ENCODE measurements at regions not wholly inside any gene's neighbourhood (a gene's known extent, or its start where the extent isn't known, plus 50 kb on each side); places are given as distances from the start of the nearest gene placed in this dataset.

- H3K36me3 ChIP-seq: no peaks in the 10 kb centered on the region
- H3K4me3 ChIP-seq: no peak overlapping the region
- H3K9me3 ChIP-seq: no peaks in the 10 kb centered on the region
- no peak for TF ChIP-seq EP300 (IDR thresholded peaks at IDR 0.05)
- TF ChIP-seq CTCF (IDR thresholded peaks at IDR 0.05): no peak
- TF ChIP-seq POLR2A (IDR thresholded peaks at IDR 0.05): no peak
- intact Hi-C loops (cut with DNase I): no loop called here
- H3K27me3 ChIP-seq: no peaks in the 10 kb centered on the region
- H3K27ac ChIP-seq: no peak overlapping the region
- WGBS, 3 donors: 52 to 96% (median 95%) methylated on average over 1 of the region's 1 CpG
- DNase-seq: no peak
- H3K4me1 ChIP-seq (ENCODE audit: insufficient read depth): peaks cover 1% of the 10 kb centered on the region
Observed at GRCh38 chr18:45480219-45481015, 134.9 kb upstream of the SLC14A2 start.

GRCh38 chr18:45481821-45482220 is 133.5 kb upstream of the SLC14A2 start:
- Histone ChIP-seq H3K4me1 (ENCODE audit: insufficient read depth) (peaks cover 1% of the 10 kb centered on the region), H3K27ac (no peak overlapping the region), H3K9me3 (no peaks in the 10 kb centered on the region), H3K36me3 (no peaks in the 10 kb centered on the region), H3K4me3 (no peak overlapping the region), H3K27me3 (no peaks in the 10 kb centered on the region)
- no peak for DNase-seq
- no peak for TF ChIP-seq POLR2A (IDR thresholded peaks at IDR 0.05)
- TF ChIP-seq EP300 (IDR thresholded peaks at IDR 0.05): no peak
- TF ChIP-seq CTCF (IDR thresholded peaks at IDR 0.05): no peak
- WGBS, 3 donors: 2 to 8% (median 6%) methylated on average over 2 of the region's 2 CpGs
- intact Hi-C loops (cut with DNase I): no loop called here

- DNase-seq: no peak
- Histone ChIP-seq H3K27ac (no peak overlapping the region), H3K9me3 (no peaks in the 10 kb centered on the region), H3K36me3 (no peaks in the 10 kb centered on the region), H3K4me3 (no peak overlapping the region), H3K4me1 (ENCODE audit: insufficient read depth) (peaks cover 1% of the 10 kb centered on the region), H3K27me3 (no peaks in the 10 kb centered on the region)
- TF ChIP-seq EP300 (IDR thresholded peaks at IDR 0.05) (no peak), POLR2A (IDR thresholded peaks at IDR 0.05) (no peak), CTCF (IDR thresholded peaks at IDR 0.05) (no peak)
- intact Hi-C loops (cut with DNase I): no loop called here
- 10 to 34% (median 20%) methylated on average over 1 of the region's 1 CpG for WGBS, 3 donors
Observed at GRCh38 chr18:45482286-45482685, 133.0 kb upstream of the SLC14A2 start.

GRCh38 chr18:45487581-45487980 is 127.7 kb upstream of the SLC14A2 start:
- no peak for DNase-seq
- H3K27me3 ChIP-seq: no peaks in the 10 kb centered on the region
- WGBS, 3 donors: 92 to 95% (median 94%) methylated on average over 3 of the region's 3 CpGs
- TF ChIP-seq EP300 (IDR thresholded peaks at IDR 0.05) (no peak), CTCF (IDR thresholded peaks at IDR 0.05) (no peak), POLR2A (IDR thresholded peaks at IDR 0.05) (no peak)
- H3K36me3 ChIP-seq: no peaks in the 10 kb centered on the region
- no peaks in the 10 kb centered on the region for H3K9me3 ChIP-seq
- intact Hi-C loops (cut with DNase I): no loop called here
- H3K4me1 ChIP-seq (ENCODE audit: insufficient read depth): no peaks in the 10 kb centered on the region
- no peak overlapping the region for H3K27ac ChIP-seq
- no peak overlapping the region for H3K4me3 ChIP-seq

All from ovary (tissue), 7 donors.